H9 (cell line): ENCODE measurements at regions not wholly inside any gene's neighbourhood (a gene's known extent, or its start where the extent isn't known, plus 50 kb on each side); places are given as distances from the start of the nearest gene placed in this dataset.

Experiments
- DNase-seq: peaks from one replicate; pipeline ENCODE4 v3.0.0-alpha.2; 2017
- H2AFZ ChIP-seq: one replicate; pipeline ENCODE4 v1.6.1; 2013; ENCODE audit warnings: mild to moderate bottlenecking, low read length, control low read depth, moderate library complexity
- H2AK5ac ChIP-seq: 2 replicates; pipeline ENCODE4 v1.6.1; 2013; ENCODE audit warnings: low read length, control low read depth, mixed read lengths; ENCODE audit not compliant: insufficient read length
- H2BK120ac ChIP-seq: one replicate; pipeline ENCODE4 v1.6.1; 2013; ENCODE audit warnings: low read depth, mild to moderate bottlenecking, low read length, control low read depth, inconsistent platforms; ENCODE audit not compliant: poor library complexity, severe bottlenecking
- H2BK12ac ChIP-seq: 2 replicates; pipeline ENCODE4 v1.6.1; 2013; ENCODE audit warnings: low read length, control low read depth, mixed read lengths, low read depth; ENCODE audit not compliant: insufficient read length
- H2BK15ac ChIP-seq: 2 replicates; pipeline ENCODE4 v1.6.1; 2013; ENCODE audit warnings: low read depth, low read length, control low read depth
- H2BK20ac ChIP-seq: one replicate; pipeline ENCODE4 v1.6.1; 2013; ENCODE audit warnings: low read depth, mild to moderate bottlenecking, low read length, control low read depth, inconsistent platforms; ENCODE audit not compliant: poor library complexity, severe bottlenecking
- H2BK5ac ChIP-seq: 2 replicates; pipeline ENCODE4 v1.6.1; 2013; ENCODE audit warnings: low read length, control low read depth, mixed read lengths; ENCODE audit not compliant: insufficient read length
- H3K14ac ChIP-seq: 2 replicates; pipeline ENCODE4 v1.6.1; 2013; ENCODE audit warnings: low read length, control low read depth; ENCODE audit not compliant: insufficient read depth
- H3K18ac ChIP-seq: 2 replicates; pipeline ENCODE4 v1.6.1; 2013; ENCODE audit warnings: low read depth, mild to moderate bottlenecking, mixed read lengths, low read length, control low read depth; ENCODE audit not compliant: insufficient read length
- H3K23ac ChIP-seq: 2 replicates; pipeline ENCODE4 v1.6.1; 2013; ENCODE audit warnings: low read length, control low read depth, mixed read lengths, low read depth; ENCODE audit not compliant: insufficient read length
- H3K23me2 ChIP-seq: 2 replicates; pipeline ENCODE4 v1.6.1; 2013; ENCODE audit warnings: low read depth, mild to moderate bottlenecking, mixed read lengths, low read length, control low read depth; ENCODE audit not compliant: insufficient read length, poor library complexity, severe bottlenecking
- H3K27ac ChIP-seq: 2 replicates; pipeline ENCODE4 v1.5.1; 2013; ENCODE audit warnings: low read length, control low read depth, mixed read lengths, low read depth; ENCODE audit not compliant: insufficient read length
- H3K27me3 ChIP-seq: 2 replicates; pipeline ENCODE4 v1.6.1; 2013; ENCODE audit warnings: low read length, control low read depth, inconsistent platforms; ENCODE audit not compliant: insufficient read depth
- H3K4ac ChIP-seq: 2 replicates; pipeline ENCODE4 v1.6.1; 2013; ENCODE audit warnings: low read depth, mild to moderate bottlenecking, control low read depth, inconsistent platforms, low read length, moderate library complexity
- H3K4me1 ChIP-seq: 2 replicates; pipeline ENCODE4 v1.6.1; 2013; ENCODE audit warnings: low read length, control low read depth, inconsistent platforms; ENCODE audit not compliant: insufficient read depth
- H3K4me2 ChIP-seq: 2 replicates; pipeline ENCODE4 v1.6.1; 2013; ENCODE audit warnings: low read length, control low read depth, mixed read lengths; ENCODE audit not compliant: insufficient read length, insufficient read depth
- H3K56ac ChIP-seq: 2 replicates; pipeline ENCODE4 v1.6.1; 2013; ENCODE audit warnings: low read depth, mild to moderate bottlenecking, mixed read lengths, low read length, control low read depth; ENCODE audit not compliant: insufficient read length
- H3K79me1 ChIP-seq: 2 replicates; pipeline ENCODE4 v1.6.1; 2013; ENCODE audit warnings: low read depth, mild to moderate bottlenecking, moderate library complexity, low read length, control low read depth, inconsistent platforms; ENCODE audit not compliant: insufficient read depth, poor library complexity, severe bottlenecking
- H3K79me2 ChIP-seq: 2 replicates; pipeline ENCODE4 v1.6.1; 2013; ENCODE audit warnings: low read length, control low read depth, inconsistent platforms; ENCODE audit not compliant: insufficient read depth
- H3K9ac ChIP-seq: 2 replicates; pipeline ENCODE4 v1.6.1; 2013; ENCODE audit warnings: low read length, control low read depth, mixed read lengths; ENCODE audit not compliant: insufficient read length; ENCODE audit errors: extremely low read depth
- H3K9me3 ChIP-seq: one replicate; pipeline ENCODE4 v1.6.1; 2013; ENCODE audit warnings: low read depth, low read length, inconsistent platforms; ENCODE audit not compliant: control insufficient read depth
- H3T11ph ChIP-seq: one replicate; pipeline ENCODE4 v1.6.1; 2013; ENCODE audit warnings: mild to moderate bottlenecking, low read length, control low read depth, inconsistent platforms
- H4K20me1 ChIP-seq: one replicate; pipeline ENCODE4 v1.6.1; 2013; ENCODE audit not compliant: control insufficient read depth, insufficient read length, insufficient read depth
- H4K5ac ChIP-seq: 2 replicates; pipeline ENCODE4 v1.6.1; 2013; ENCODE audit warnings: low read depth, mild to moderate bottlenecking, mixed read lengths, low read length, control low read depth; ENCODE audit not compliant: insufficient read length
- H4K8ac ChIP-seq: replicated peaks from 2 replicates; pipeline ENCODE4 v1.6.1; 2013; ENCODE audit warnings: low read length, control low read depth, mixed read lengths, low read depth; ENCODE audit not compliant: insufficient read length
- H4K91ac ChIP-seq: 2 replicates; pipeline ENCODE4 v1.6.1; 2013; ENCODE audit warnings: low read depth, mild to moderate bottlenecking, moderate library complexity, mixed read lengths, low read length, control low read depth; ENCODE audit not compliant: insufficient read length
- H3K27ac Mint-ChIP-seq, 3 experiments: 2 replicates in 2 of 3; 3 replicates in 1 of 3; pipeline ENCODE4 v1.8.0; 2020 to 2021; ENCODE audit warnings: mixed read lengths in 3 of 3, mild to moderate bottlenecking in 1 of 3, moderate library complexity in 1 of 3
- H3K27me3 Mint-ChIP-seq: 2 replicates; pipeline ENCODE4 v1.8.0; 2021; ENCODE audit warnings: low read depth, mild to moderate bottlenecking, moderate library complexity, mixed read lengths
- H3K36me3 Mint-ChIP-seq, 3 experiments: 2 replicates in 2 of 3; 3 replicates in 1 of 3; pipeline ENCODE4 v1.8.0; 2020 to 2021; ENCODE audit warnings: low read depth in 3 of 3, mixed read lengths in 3 of 3; ENCODE audit not compliant: insufficient read depth in 1 of 3
- H3K4me1 Mint-ChIP-seq, 2 experiments: 2 replicates each; pipeline ENCODE4 v1.8.0; 2020; ENCODE audit warnings: mixed read lengths in 2 of 2
- H3K4me3 Mint-ChIP-seq, 2 experiments: 2 replicates in 1 of 2; 3 replicates in 1 of 2; pipeline ENCODE4 v1.8.0; 2020 to 2021; ENCODE audit warnings: mild to moderate bottlenecking in 2 of 2, mixed read lengths in 2 of 2, moderate library complexity in 1 of 2
- H3K9me3 Mint-ChIP-seq, 2 experiments: 2 replicates in 1 of 2; 3 replicates in 1 of 2; pipeline ENCODE4 v1.8.0; 2020; ENCODE audit warnings: mild to moderate bottlenecking in 2 of 2, mixed read lengths in 2 of 2, moderate library complexity in 1 of 2
- WGBS: extraction: QIAGEN DNeasy Blood & Tissue Kit; methylation state at CpG from one replicate; pipeline ENCODE4 v1.1.7; 2013; ENCODE audit warnings: missing lambda C conversion rate, low lambda C conversion rate, mixed read lengths; ENCODE audit not compliant: insufficient read length; ENCODE audit errors: extremely low coverage; 5-methylcytosine and 5-hydroxymethylcytosine counted together
- TF ChIP-seq, protein P1 (sequence below): fragments of 200-600 bp; sonication (generic); conservative IDR thresholded peaks from 3 replicates; pipeline ENCODE4 v1.8.0; 2021; ENCODE audit warnings: antibody characterized with exemption, mild to moderate bottlenecking

DNA sequence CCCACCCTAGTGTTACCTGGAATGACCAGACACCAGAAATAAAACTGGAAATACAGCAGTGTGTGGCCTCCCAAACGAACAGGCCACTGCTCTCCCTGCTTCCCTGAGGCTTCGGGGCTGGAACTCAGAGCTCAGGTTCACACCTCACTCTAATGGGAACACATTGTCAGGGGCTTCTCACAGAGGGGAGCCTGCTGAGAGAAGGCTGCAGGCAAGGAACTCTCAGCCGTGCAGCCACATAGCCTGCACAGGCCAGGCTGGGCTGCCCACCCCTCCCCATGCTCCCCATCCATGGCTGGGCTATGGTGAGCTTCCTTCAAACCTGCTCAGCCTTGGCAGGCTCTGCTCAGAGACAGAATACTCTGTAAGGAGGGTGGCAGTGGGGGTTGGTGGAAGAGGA lies 302.5 kb downstream of the EMP1 start:
- Histone ChIP-seq H3K18ac (no peak overlapping the region), H4K20me1 (no peaks in the 10 kb centered on the region), H3K4me1 (no peaks in the 10 kb centered on the region), H4K8ac (no peak overlapping the region), H3K9ac (no peak overlapping the region), H3K79me1 (no peaks in the 10 kb centered on the region), H2AFZ (no peak overlapping the region), H3K9me3 (no peaks in the 10 kb centered on the region), H3K14ac (no peak overlapping the region), H3K27ac (no peak overlapping the region), H2BK5ac (no peak overlapping the region), H2BK20ac (no peak overlapping the region), H2AK5ac (no peak overlapping the region), H3K79me2 (no peaks in the 10 kb centered on the region), H4K5ac (no peak overlapping the region), H2BK15ac (no peak overlapping the region), H2BK120ac (no peak overlapping the region), H2BK12ac (no peak overlapping the region), H3K23me2 (no peaks in the 10 kb centered on the region), H4K91ac (no peak overlapping the region), H3K23ac (no peak overlapping the region), H3K56ac (no peak overlapping the region), H3K27me3 (no peaks in the 10 kb centered on the region; the same call in 1 of the 2 replicates), H3T11ph (no peak overlapping the region), H3K4me2 (no peak overlapping the region), H3K4ac (no peak overlapping the region)
- no peaks in the 10 kb centered on the region for H3K36me3 Mint-ChIP-seq
- no peak for DNase-seq
- TF ChIP-seq, protein P1, sequence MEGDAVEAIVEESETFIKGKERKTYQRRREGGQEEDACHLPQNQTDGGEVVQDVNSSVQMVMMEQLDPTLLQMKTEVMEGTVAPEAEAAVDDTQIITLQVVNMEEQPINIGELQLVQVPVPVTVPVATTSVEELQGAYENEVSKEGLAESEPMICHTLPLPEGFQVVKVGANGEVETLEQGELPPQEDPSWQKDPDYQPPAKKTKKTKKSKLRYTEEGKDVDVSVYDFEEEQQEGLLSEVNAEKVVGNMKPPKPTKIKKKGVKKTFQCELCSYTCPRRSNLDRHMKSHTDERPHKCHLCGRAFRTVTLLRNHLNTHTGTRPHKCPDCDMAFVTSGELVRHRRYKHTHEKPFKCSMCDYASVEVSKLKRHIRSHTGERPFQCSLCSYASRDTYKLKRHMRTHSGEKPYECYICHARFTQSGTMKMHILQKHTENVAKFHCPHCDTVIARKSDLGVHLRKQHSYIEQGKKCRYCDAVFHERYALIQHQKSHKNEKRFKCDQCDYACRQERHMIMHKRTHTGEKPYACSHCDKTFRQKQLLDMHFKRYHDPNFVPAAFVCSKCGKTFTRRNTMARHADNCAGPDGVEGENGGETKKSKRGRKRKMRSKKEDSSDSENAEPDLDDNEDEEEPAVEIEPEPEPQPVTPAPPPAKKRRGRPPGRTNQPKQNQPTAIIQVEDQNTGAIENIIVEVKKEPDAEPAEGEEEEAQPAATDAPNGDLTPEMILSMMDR = no peak
- H3K27ac Mint-ChIP-seq = no peak overlapping the region
- no peaks in the 10 kb centered on the region for H3K27me3 Mint-ChIP-seq
- no CpG with 5 or more reads among the region's 3 CpGs for WGBS
- H3K4me1 Mint-ChIP-seq = peaks cover 9 to 11% of the 10 kb centered on the region in 2 experiments; a peak in 3 of 4 replicates
- no peak overlapping the region for H3K4me3 Mint-ChIP-seq
- H3K9me3 Mint-ChIP-seq = no peaks in the 10 kb centered on the region
